ENCODE measurements at regions not wholly inside any gene's neighbourhood (a gene's known extent, or its start where the extent isn't known, plus 50 kb on each side); places are given as distances from the start of the nearest gene placed in this dataset.

- no peak for DNase-seq (ENCODE audit: extremely low read depth in 1 of 2, low read depth in 1 of 2)
Observed at GRCh38 chr12:111201495-111202236, 167.2 kb downstream of the PHETA1 start.

- DNase-seq (ENCODE audit: extremely low read depth in 1 of 2, low read depth in 1 of 2), result no peak
Observed at GRCh38 chr12:111201036-111201435, 167.9 kb downstream of the PHETA1 start.

GRCh38 chr12:111197376-111197944 is 171.4 kb downstream of the PHETA1 start:
- DNase-seq (ENCODE audit: extremely low read depth in 1 of 2, low read depth in 1 of 2), result no peak

- no peak for DNase-seq (ENCODE audit: extremely low read depth in 1 of 2, low read depth in 1 of 2)
Observed at GRCh38 chr12:111196532-111196931, 172.4 kb downstream of the PHETA1 start.

GRCh38 chr12:111195316-111195715 is 173.6 kb downstream of the PHETA1 start:
- DNase-seq (ENCODE audit: extremely low read depth in 1 of 2, low read depth in 1 of 2), result no peak

GRCh38 chr12:111194703-111195051 is 174.2 kb downstream of the PHETA1 start:
- no peak for DNase-seq (ENCODE audit: extremely low read depth in 1 of 2, low read depth in 1 of 2)

- DNase-seq (ENCODE audit: extremely low read depth in 1 of 2, low read depth in 1 of 2), result no peak
Observed at GRCh38 chr12:111193977-111194702, 174.8 kb downstream of the PHETA1 start.

GRCh38 chr12:111193496-111193895 is 175.4 kb downstream of the PHETA1 start:
- no peak for DNase-seq (ENCODE audit: extremely low read depth in 1 of 2, low read depth in 1 of 2)

- no peak for DNase-seq (ENCODE audit: extremely low read depth in 1 of 2, low read depth in 1 of 2)
Observed at GRCh38 chr12:111193067-111193466, 175.8 kb downstream of the PHETA1 start.

GRCh38 chr12:111192647-111193046 is 176.2 kb downstream of the PHETA1 start:
- DNase-seq (ENCODE audit: extremely low read depth in 1 of 2, low read depth in 1 of 2), result no peak

GRCh38 chr12:111190741-111191526 is 178.0 kb downstream of the PHETA1 start:
- no peak for DNase-seq (ENCODE audit: extremely low read depth in 1 of 2, low read depth in 1 of 2)

- no peak for DNase-seq (ENCODE audit: extremely low read depth in 1 of 2, low read depth in 1 of 2)
Observed at GRCh38 chr12:111189792-111190191, 179.1 kb downstream of the PHETA1 start.

GRCh38 chr12:111188436-111188835 is 180.5 kb downstream of the PHETA1 start:
- DNase-seq (ENCODE audit: extremely low read depth in 1 of 2, low read depth in 1 of 2), result no peak

- DNase-seq (ENCODE audit: extremely low read depth in 1 of 2, low read depth in 1 of 2), result no peak
Observed at GRCh38 chr12:111186347-111186746, 182.5 kb downstream of the PHETA1 start.

GRCh38 chr12:111185889-111186227 is 183.0 kb downstream of the PHETA1 start:
- no peak for DNase-seq (ENCODE audit: extremely low read depth in 1 of 2, low read depth in 1 of 2)

GRCh38 chr12:111185206-111185888 is 183.5 kb downstream of the PHETA1 start:
- no peak for DNase-seq (ENCODE audit: extremely low read depth in 1 of 2, low read depth in 1 of 2)

- no peak for DNase-seq (ENCODE audit: extremely low read depth in 1 of 2, low read depth in 1 of 2)
Observed at GRCh38 chr12:111184161-111184560, 184.7 kb downstream of the PHETA1 start.

GRCh38 chr12:111183094-111183493 is 185.8 kb downstream of the PHETA1 start:
- DNase-seq (ENCODE audit: extremely low read depth in 1 of 2, low read depth in 1 of 2), result no peak

GRCh38 chr12:111182382-111182781 is 186.5 kb downstream of the PHETA1 start:
- no peak for DNase-seq (ENCODE audit: extremely low read depth in 1 of 2, low read depth in 1 of 2)

- DNase-seq (ENCODE audit: extremely low read depth in 1 of 2, low read depth in 1 of 2), result no peak
Observed at GRCh38 chr12:111181143-111181726, 187.7 kb downstream of the PHETA1 start.

Measured in stimulated activated CD8-positive, alpha-beta memory T cell treated with anti-CD3 and anti-CD28 coated beads, Interleukin-7, amount 100 ng/mL, for 48 hours (primary cell).